HG03378 (cell line): ENCODE measurements at regions not wholly inside any gene's neighbourhood (a gene's known extent, or its start where the extent isn't known, plus 50 kb on each side); places are given as distances from the start of the nearest gene placed in this dataset.
"Not testable (repeated sequence)": the region's sequence is repeated elsewhere in the genome, so short reads cannot be mapped to it uniquely, and the experiment has no call there.

Experiments
- ATAC-seq: cut with Tn5 transposase; IDR thresholded peaks from one replicate; pipeline ENCODE4 v1.9.1; 2021; ENCODE audit warnings: mild to moderate bottlenecking, moderate library complexity; ENCODE audit not compliant: unreplicated experiment

- no peak for ATAC-seq
Observed at GRCh38 chrX:78603908-78604307, 55.2 kb downstream of the RTL3 start.

- no peak for ATAC-seq
Observed at GRCh38 chrX:78595901-78596502, 63.1 kb downstream of the RTL3 start.

GRCh38 chrX:78593701-78594100 lies 65.4 kb downstream of the RTL3 start:
- ATAC-seq = no peak

GRCh38 chrX:78592030-78592429 lies 67.1 kb downstream of the RTL3 start:
- no peak for ATAC-seq

GRCh38 chrX:78574306-78574705 lies 84.8 kb downstream of the RTL3 start:
- ATAC-seq = no peak

- no peak for ATAC-seq
Observed at GRCh38 chrX:78573630-78574029, 85.5 kb downstream of the RTL3 start.

- no peak for ATAC-seq
Observed at GRCh38 chrX:78571849-78572248, 87.3 kb downstream of the RTL3 start.

GRCh38 chrX:78555401-78555980 lies 103.6 kb downstream of the RTL3 start:
- ATAC-seq = no peak

- ATAC-seq = not testable (repeated sequence)
Observed at GRCh38 chrX:78552628-78553027, 106.5 kb downstream of the RTL3 start.

- ATAC-seq = no peak
Observed at GRCh38 chrX:78548012-78548411, 111.1 kb downstream of the RTL3 start.

GRCh38 chrX:78545233-78545632 lies 113.9 kb downstream of the RTL3 start:
- ATAC-seq = no peak

GRCh38 chrX:78543281-78543680 lies 115.8 kb downstream of the RTL3 start:
- no peak for ATAC-seq

GRCh38 chrX:78540171-78540570 lies 119.0 kb downstream of the RTL3 start:
- no peak for ATAC-seq

GRCh38 chrX:78534221-78534620 lies 124.9 kb downstream of the RTL3 start:
- ATAC-seq = no peak

GRCh38 chrX:78532363-78532762 lies 126.8 kb downstream of the RTL3 start:
- no peak for ATAC-seq

- ATAC-seq = no peak
Observed at GRCh38 chrX:78527818-78528217, 131.3 kb downstream of the RTL3 start.

- ATAC-seq = peak; percentile 70
Observed at GRCh38 chrX:78527263-78527662, 131.9 kb downstream of the RTL3 start.

- no peak for ATAC-seq
Observed at GRCh38 chrX:78522601-78523000, 136.5 kb downstream of the RTL3 start.

GRCh38 chrX:78517124-78517523 lies 142.0 kb downstream of the RTL3 start:
- peak; percentile 85 for ATAC-seq

GRCh38 chrX:78514852-78515251 lies 144.3 kb downstream of the RTL3 start:
- no peak for ATAC-seq

GRCh38 chrX:78513971-78514738 lies 145.0 kb downstream of the RTL3 start:
- ATAC-seq = no peak

GRCh38 chrX:78506248-78506647 lies 152.9 kb downstream of the RTL3 start:
- no peak for ATAC-seq
